HCT116 (cell line): ENCODE measurements at regions not wholly inside any gene's neighbourhood (a gene's known extent, or its start where the extent isn't known, plus 50 kb on each side); places are given as distances from the start of the nearest gene placed in this dataset.

Experiments used
- ATAC-seq: fragments of 200-7000 bp; cut with Tn5 transposase; 2 replicates; pipeline ENCODE4 v1.9.1; 2020; ENCODE audit warnings: mild to moderate bottlenecking, moderate library complexity
- BruUV-seq: library from RNA; stranded (reverse); fragments of 400-500 nt; replicated peaks from 2 replicates; lab custom pipeline; 2021; lab: Mats Ljungman, UMichigan
- CTCF ChIA-PET: fragments of 300-600 bp; sonication (Branson Sonifier 250); formaldehyde crosslinking; loops from one replicate; lab custom pipeline; 2021; ENCODE audit warnings: antibody characterized with exemption; lab: Charles Lee
- POLR2A ChIA-PET: fragments of 300-600, 350-600 bp; sonication (Branson Sonifier 250); formaldehyde crosslinking; loops from one replicate; lab custom pipeline; 2021; ENCODE audit warnings: antibody characterized with exemption; lab: Charles Lee
- RAD21 ChIA-PET, 2 experiments: fragments of 300-600 bp; sonication (Branson Sonifier 250); formaldehyde crosslinking; loops; one replicate each; lab custom pipeline; 2023; ENCODE audit warnings: low total read pairs in 2 of 2; ENCODE audit not compliant: uncharacterized antibody in 2 of 2, unreplicated experiment in 2 of 2, low non-redundant PET in 1 of 2; lab: Charles Lee
- DNase-seq: peaks from one replicate; pipeline ENCODE4 v3.0.0-alpha.2; 2010; ENCODE audit warnings: low read depth, low spot score
- H2AFZ ChIP-seq: fragments of 200-600 bp; shearing (Covaris generic), sonication (generic); 2 replicates; pipeline ENCODE4 v1.6.1; 2017; ENCODE audit warnings: low read depth, mixed run types, mixed read lengths, antibody characterized with exemption, low read length; ENCODE audit not compliant: poor library complexity, severe bottlenecking
- H3K27ac ChIP-seq: 2 replicates; pipeline ENCODE4 v1.5.1; 2012; ENCODE audit warnings: low read depth, low read length
- H3K27me3 ChIP-seq: fragments of 200-600 bp; sonication (generic); 2 replicates; pipeline ENCODE4 v1.6.1; 2016; ENCODE audit warnings: mixed run types, low read length, mixed read lengths; ENCODE audit not compliant: insufficient read depth
- H3K36me3 ChIP-seq, 2 experiments: fragments of 200-500 bp in 1 of 2; fragments of 200-600 bp in 1 of 2; sonication (Bioruptor generic) in 1 of 2; sonication (generic) in 1 of 2; 2 replicates each; pipeline versions ENCODE4 v1.5.1 to v1.6.1; 2014 to 2016; ENCODE audit warnings: low read length in 2 of 2, inconsistent platforms in 1 of 2, mixed read lengths in 1 of 2, mixed run types in 1 of 2; ENCODE audit not compliant: insufficient read depth in 2 of 2, control insufficient read depth in 1 of 2
- H3K4me1 ChIP-seq, 2 experiments: fragments of 200-600 bp in 1 of 2; sonication (generic) in 1 of 2; 2 replicates each; pipeline versions ENCODE4 v1.5.1 to v1.6.1; 2012 to 2017; ENCODE audit warnings: low read length in 2 of 2, inconsistent platforms in 1 of 2, mild to moderate bottlenecking in 1 of 2, mixed read lengths in 1 of 2, mixed run types in 1 of 2, moderate library complexity in 1 of 2; ENCODE audit not compliant: insufficient read depth in 2 of 2, control insufficient read depth in 1 of 2
- H3K4me2 ChIP-seq: fragments of 200-600 bp; sonication (generic); 2 replicates; pipeline ENCODE4 v1.6.1; 2017; ENCODE audit warnings: mixed run types, low read length, mixed read lengths
- H3K4me3 ChIP-seq, 2 experiments: fragments of 200-600 bp in 1 of 2; sonication (generic) in 1 of 2; replicated peaks in 1 of 2; 2 replicates each; pipeline ENCODE4 v1.5.1; 2011 to 2016; ENCODE audit warnings: low read length in 2 of 2, control low read depth in 1 of 2, low read depth in 1 of 2, mild to moderate bottlenecking in 1 of 2, mixed read lengths in 1 of 2, mixed run types in 1 of 2
- H3K79me2 ChIP-seq: fragments of 200-600 bp; sonication (generic); 2 replicates; pipeline ENCODE4 v1.6.1; 2017; ENCODE audit warnings: mild to moderate bottlenecking, mixed run types, low read length, moderate library complexity, mixed read lengths; ENCODE audit not compliant: insufficient read depth
- H3K9ac ChIP-seq: fragments of 200-600 bp; sonication (generic); 2 replicates; pipeline ENCODE4 v1.6.1; 2016; ENCODE audit warnings: low read length, mixed read lengths
- H3K9me2 ChIP-seq: fragments of 200-600 bp; sonication (generic), shearing (Covaris generic); 2 replicates; pipeline ENCODE4 v1.6.1; 2017; ENCODE audit warnings: mixed run types, mild to moderate bottlenecking, moderate library complexity; ENCODE audit not compliant: insufficient read depth
- H3K9me3 ChIP-seq, 2 experiments: fragments of 200-500 bp in 1 of 2; fragments of 200-600 bp in 1 of 2; sonication (Bioruptor generic) in 1 of 2; sonication (generic) in 1 of 2; 2 replicates each; pipeline ENCODE4 v1.6.1; 2014 to 2017; ENCODE audit warnings: low read length in 2 of 2, mixed read lengths in 2 of 2, inconsistent platforms in 1 of 2, low read depth in 1 of 2, mild to moderate bottlenecking in 1 of 2, mixed run types in 1 of 2, moderate library complexity in 1 of 2; ENCODE audit not compliant: control insufficient read depth in 1 of 2, insufficient read depth in 1 of 2
- H4K20me1 ChIP-seq: fragments of 200-600 bp; sonication (generic), shearing (Covaris generic); 2 replicates; pipeline ENCODE4 v1.6.1; 2017; ENCODE audit warnings: mixed run types, mild to moderate bottlenecking, moderate library complexity; ENCODE audit not compliant: insufficient read depth
- CBX3 ChIP-seq: IDR thresholded peaks from 2 replicates; pipeline ENCODE4 v1.6.1; 2012; ENCODE audit warnings: low read depth
- CEBPB ChIP-seq: IDR thresholded peaks from 2 replicates; pipeline ENCODE4 v1.6.1; 2012; ENCODE audit warnings: low read depth
- EGR1 ChIP-seq: IDR thresholded peaks from 2 replicates; pipeline ENCODE4 v1.6.1; 2012; ENCODE audit warnings: low read depth
- RAD21 ChIP-seq: IDR thresholded peaks from 2 replicates; pipeline ENCODE4 v1.6.1; 2012; ENCODE audit warnings: low read depth, mild to moderate bottlenecking
- SRF ChIP-seq: IDR thresholded peaks from 2 replicates; pipeline ENCODE4 v1.6.1; 2012; ENCODE audit warnings: low read depth
- intact Hi-C: fragments of 100-400 bp; cut with micrococcal nuclease; formaldehyde crosslinking; loops from 2 replicates; pipeline ENCODE4 v1.10.0; 2022
- TF ChIP-seq, protein P1 (sequence below): IDR thresholded peaks from 2 replicates; pipeline ENCODE4 v1.6.1; 2012

- Histone ChIP-seq H3K27ac (no peak overlapping the region), H3K4me1 (peaks cover 12 to 20% of the 10 kb centered on the region in 2 experiments), H3K4me2 (no peak overlapping the region), H4K20me1 (no peaks in the 10 kb centered on the region), H2AFZ (no peak overlapping the region), H3K9me2 (no peaks in the 10 kb centered on the region), H3K27me3 (no peaks in the 10 kb centered on the region), H3K9ac (no peak overlapping the region), H3K4me3 (no peak overlapping the region), H3K9me3 (no peaks in the 10 kb centered on the region), H3K36me3 (no peaks in the 10 kb centered on the region), H3K79me2 (no peaks in the 10 kb centered on the region)
- ChIA-PET POLR2A (no interaction called here), RAD21 (no interaction called here), CTCF (no interaction called here)
- intact Hi-C loops = loop anchor here (5.0 kb wide), 2 partner anchors 144 to 586 kb away; no protein-coding TSS in a partner anchor
- BruUV-seq = no TSS peak
- TF ChIP-seq RAD21 = no peak
- no peak for DNase-seq
- ATAC-seq = no peak
These were observed 56.9 kb upstream of the MYL10 start for GRCh38 chr7:101686030-101686429.

- DNase-seq (no peak), ATAC-seq (no peak)
- ChIA-PET RAD21 (no interaction called here), POLR2A (no interaction called here), CTCF (no interaction called here)
- TF ChIP-seq SRF (no peak), CBX3 (no peak), EGR1 (no peak), CEBPB (no peak)
- TF ChIP-seq, protein P1, sequence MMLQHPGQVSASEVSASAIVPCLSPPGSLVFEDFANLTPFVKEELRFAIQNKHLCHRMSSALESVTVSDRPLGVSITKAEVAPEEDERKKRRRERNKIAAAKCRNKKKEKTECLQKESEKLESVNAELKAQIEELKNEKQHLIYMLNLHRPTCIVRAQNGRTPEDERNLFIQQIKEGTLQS = no peak
- Histone ChIP-seq H3K9ac (no peak overlapping the region), H3K4me2 (no peak overlapping the region), H3K36me3 (no peaks in the 10 kb centered on the region), H3K4me1 (peaks cover 5 to 13% of the 10 kb centered on the region in 2 experiments; a peak in 3 of 4 replicates), H3K4me3 (no peak overlapping the region), H3K79me2 (no peaks in the 10 kb centered on the region), H3K9me2 (no peaks in the 10 kb centered on the region), H4K20me1 (no peaks in the 10 kb centered on the region), H3K27me3 (no peaks in the 10 kb centered on the region), H3K27ac (no peak overlapping the region), H2AFZ (no peak overlapping the region), H3K9me3 (no peaks in the 10 kb centered on the region)
- intact Hi-C loops = loop anchor here (5.0 kb wide), 2 partner anchors 145 to 585 kb away; no protein-coding TSS in a partner anchor
- no TSS peak for BruUV-seq
These were observed 58.0 kb upstream of the MYL10 start for GRCh38 chr7:101687081-101687480.
